GM12872 (cell line): ENCODE measurements at regions not wholly inside any gene's neighbourhood (a gene's known extent, or its start where the extent isn't known, plus 50 kb on each side); places are given as distances from the start of the nearest gene placed in this dataset.

ENCODE experiments used
- TF ChIP-seq, protein P1 (sequence below): IDR thresholded peaks from 3 replicates; pipeline ENCODE4 v1.5.1; 2011; ENCODE audit warnings: low read depth, mild to moderate bottlenecking, low read length, moderate library complexity; ENCODE audit not compliant: insufficient read depth

DNA sequence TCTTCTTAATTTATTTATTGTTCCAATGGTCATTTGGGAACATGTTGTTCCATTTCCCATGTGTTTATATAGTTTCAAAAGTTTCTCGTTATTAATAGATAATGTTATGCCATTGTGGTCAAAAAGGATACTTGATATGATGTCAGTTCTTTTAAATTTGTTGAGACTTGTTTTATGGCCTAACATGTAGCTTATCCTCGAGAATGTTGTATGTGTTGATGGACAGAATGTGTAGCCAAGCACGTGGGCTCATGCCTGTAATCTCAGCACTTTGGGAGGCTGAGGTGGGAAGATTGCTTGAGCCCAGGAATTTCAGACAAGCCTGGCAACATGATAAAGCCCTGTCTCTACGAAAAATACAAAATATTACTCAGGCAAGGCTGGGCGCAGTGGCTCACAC lies 168.5 kb upstream of the USP38 start:
- TF ChIP-seq, protein P1, sequence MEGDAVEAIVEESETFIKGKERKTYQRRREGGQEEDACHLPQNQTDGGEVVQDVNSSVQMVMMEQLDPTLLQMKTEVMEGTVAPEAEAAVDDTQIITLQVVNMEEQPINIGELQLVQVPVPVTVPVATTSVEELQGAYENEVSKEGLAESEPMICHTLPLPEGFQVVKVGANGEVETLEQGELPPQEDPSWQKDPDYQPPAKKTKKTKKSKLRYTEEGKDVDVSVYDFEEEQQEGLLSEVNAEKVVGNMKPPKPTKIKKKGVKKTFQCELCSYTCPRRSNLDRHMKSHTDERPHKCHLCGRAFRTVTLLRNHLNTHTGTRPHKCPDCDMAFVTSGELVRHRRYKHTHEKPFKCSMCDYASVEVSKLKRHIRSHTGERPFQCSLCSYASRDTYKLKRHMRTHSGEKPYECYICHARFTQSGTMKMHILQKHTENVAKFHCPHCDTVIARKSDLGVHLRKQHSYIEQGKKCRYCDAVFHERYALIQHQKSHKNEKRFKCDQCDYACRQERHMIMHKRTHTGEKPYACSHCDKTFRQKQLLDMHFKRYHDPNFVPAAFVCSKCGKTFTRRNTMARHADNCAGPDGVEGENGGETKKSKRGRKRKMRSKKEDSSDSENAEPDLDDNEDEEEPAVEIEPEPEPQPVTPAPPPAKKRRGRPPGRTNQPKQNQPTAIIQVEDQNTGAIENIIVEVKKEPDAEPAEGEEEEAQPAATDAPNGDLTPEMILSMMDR: no peak

DNA sequence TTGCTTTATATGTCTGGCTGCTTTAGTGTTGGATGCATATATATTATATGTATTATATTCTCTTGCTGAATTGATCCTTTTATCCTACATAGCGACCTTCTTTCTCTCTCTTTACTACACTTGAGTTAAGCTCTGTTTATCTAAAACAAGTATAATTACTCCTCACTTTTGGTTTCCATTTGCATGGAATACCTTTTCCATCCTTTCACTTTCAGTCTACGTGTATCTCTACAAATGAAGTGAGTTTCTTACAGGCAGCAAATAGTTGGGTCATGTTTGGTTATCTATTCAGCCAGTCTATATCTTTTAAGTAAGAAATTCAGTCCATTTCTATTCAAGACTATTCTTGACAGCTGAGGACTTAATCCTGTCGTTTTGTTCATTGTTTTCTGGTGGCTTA lies 167.5 kb upstream of the USP38 start:
- TF ChIP-seq, protein P1: no peak

DNA sequence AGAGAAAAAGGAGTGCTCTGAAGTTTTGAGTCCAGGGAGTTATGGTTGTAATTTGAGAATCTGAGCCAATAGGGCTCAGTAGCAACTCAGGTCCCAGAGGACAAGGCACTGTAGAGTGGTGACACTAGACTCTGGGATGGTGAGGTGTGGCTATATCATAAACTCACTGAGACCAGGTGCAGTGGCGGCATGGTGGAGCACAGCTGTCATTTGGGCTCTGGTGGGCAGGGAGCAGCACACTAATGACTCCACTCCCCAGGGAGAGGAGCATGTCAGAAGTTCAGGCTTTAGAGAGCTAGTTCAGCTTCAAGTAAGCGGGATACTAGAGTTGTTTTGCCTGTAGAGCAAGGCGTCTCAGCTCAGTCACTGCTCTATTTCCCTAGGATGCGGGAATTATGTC lies 165.4 kb upstream of the USP38 start:
- TF ChIP-seq, protein P1: no peak

DNA sequence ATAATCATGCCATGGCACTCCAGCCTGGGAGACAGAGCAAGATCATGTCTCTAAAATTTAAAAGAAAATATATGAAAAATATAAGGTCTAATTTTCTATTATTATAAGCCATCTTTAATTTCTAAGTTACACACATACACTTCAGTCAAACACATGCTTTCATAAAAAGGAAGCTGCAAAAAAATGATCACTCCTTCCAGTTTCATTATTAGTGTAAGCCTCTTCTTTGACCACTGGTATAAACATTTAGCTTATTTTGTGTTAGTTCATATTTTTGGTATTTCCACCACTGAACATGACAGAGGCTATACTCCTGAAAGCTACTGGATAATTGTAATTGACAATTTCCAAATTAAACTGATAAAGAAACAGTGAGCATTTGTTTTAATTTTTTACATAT lies 163.3 kb upstream of the USP38 start:
- TF ChIP-seq, protein P1: no peak

DNA sequence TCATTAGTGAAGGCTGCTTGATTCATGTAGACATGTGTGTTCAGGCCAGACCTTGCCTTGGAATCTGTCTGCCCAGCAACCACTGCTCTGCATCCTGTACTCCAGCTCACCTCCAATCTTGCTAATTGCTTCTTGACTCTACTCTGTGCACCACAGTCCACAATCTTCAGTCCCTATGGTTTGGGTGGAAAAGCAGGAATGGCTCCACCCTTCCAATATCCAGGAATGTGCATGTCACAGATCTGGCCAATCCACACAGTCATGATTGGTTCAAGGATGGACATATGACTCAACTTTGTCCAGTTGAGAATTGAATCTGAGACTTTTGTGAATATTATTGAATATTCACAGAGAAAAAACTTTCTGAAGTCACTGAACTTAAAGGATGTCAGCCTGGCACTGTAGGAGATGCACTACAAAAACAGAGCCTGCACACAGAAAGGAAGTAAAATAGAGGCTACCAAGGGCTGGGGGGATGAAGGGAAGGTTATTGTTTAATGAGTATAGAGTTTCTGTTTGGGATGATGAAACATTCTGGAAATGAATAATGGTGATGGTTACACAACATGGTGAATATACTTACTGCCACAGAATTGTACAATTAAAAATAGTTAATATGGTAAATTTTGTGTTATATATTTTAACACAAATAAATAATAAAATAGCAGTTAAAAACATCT lies 161.3 kb upstream of the USP38 start:
- TF ChIP-seq, protein P1: no peak

DNA sequence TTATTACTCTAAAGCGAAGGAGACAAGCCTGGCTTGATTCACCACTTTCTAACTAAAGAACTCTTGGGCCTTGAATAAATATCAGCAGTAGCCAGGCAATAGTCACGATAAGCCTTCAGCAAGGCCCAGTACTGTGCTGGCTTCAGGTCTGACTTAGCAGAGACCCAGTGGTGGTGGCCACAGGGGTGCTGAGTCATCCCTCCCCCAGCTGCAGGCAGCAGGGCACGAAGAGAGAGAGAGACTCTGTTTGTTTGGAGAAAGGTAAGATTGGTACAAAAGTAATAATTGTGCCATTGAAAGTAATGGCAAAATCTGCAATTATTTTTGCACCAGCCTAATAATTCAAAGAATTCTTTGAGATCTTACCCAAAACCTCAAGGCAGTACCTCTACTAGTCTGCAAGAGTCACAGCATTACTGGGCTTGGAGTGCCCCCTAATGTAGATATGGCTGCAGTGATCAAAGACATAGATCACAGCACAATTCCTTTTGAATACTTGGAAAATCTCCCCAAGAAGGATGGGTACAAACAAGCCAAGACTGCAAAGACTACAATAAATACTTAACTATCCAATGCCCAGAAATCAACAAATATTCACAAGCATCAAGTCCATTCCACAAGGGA lies 159.5 kb upstream of the USP38 start:
- TF ChIP-seq, protein P1: peak; percentile 58

DNA sequence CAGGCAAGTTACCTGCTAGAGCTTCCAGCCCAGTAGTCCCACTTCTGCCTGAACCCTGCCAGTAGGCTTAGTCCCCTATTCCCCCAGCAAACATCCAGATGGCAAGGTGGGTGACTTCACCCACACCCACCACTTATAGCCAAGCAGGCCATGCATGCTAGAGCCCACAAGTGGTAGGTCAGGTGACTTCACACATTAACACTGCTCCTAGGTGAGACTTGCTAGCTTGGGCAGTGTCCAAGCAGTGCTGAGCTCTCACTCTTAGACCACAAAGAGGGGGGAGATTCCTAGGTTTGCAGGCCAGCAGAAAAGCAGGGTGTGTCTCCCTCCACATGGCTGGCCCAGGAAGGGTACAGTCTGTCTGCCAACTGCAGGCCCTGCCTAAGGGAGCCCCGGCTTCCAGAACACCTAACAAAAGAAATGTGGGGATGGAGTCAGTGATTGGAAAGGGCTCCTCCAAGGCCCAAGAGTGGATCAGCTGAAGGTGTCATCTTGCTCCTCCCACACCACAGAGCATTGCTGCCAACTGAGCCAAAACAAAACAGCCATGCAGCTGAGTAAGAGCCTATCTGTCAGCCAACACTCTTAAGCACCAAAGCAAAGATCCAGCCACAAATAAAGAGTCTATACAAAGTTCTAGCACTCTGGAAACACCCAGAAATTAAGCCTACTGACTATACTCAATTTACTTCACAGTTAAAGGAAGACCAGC lies 158.1 kb upstream of the USP38 start:
- TF ChIP-seq, protein P1: no peak
